ENCODE measurements at regions not wholly inside any gene's neighbourhood (a gene's known extent, or its start where the extent isn't known, plus 50 kb on each side); places are given as distances from the start of the nearest gene placed in this dataset.

GRCh38 chr10:10849306-10849705 is 168.4 kb upstream of the CELF2 start:
- H3K4me3 ChIP-seq (ENCODE audit: low read depth, low read length) = no peak overlapping the region
- DNase-seq (ENCODE audit: low read depth) = no peak
- TF ChIP-seq CTCF (IDR thresholded peaks at IDR 0.05; ENCODE audit: insufficient read depth, low read depth, low read length) = no peak

DNA sequence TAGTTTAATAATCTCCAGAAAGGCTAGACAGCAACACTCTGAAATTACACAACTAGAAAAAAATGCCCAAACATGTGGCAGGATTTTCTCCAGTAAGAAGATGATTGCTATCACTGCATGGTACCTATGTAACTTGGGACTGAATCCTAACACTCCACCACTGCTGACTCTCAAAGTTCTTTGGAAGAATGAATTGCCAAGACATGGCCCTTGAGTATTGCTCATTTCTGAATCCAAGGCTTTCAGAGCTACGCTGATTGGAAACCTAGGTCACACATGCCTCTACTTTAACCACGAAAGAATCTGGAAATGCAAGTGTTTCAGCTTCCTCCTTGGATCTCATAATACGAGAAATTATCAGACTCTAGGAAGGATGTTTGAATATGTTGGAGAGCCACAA is 167.5 kb upstream of the CELF2 start:
- no peak for TF ChIP-seq CTCF (IDR thresholded peaks at IDR 0.05; ENCODE audit: insufficient read depth, low read depth, low read length)
- no peak overlapping the region for H3K4me3 ChIP-seq (ENCODE audit: low read depth, low read length)
- DNase-seq (ENCODE audit: low read depth) = no peak

- DNase-seq (ENCODE audit: low read depth) = no peak
- no peak for TF ChIP-seq CTCF (IDR thresholded peaks at IDR 0.05; ENCODE audit: insufficient read depth, low read depth, low read length)
- H3K4me3 ChIP-seq (ENCODE audit: low read depth, low read length) = no peak overlapping the region
Measured at GRCh38 chr10:10852464-10852863, 165.2 kb upstream of the CELF2 start.

GRCh38 chr10:10853954-10854353 is 163.7 kb upstream of the CELF2 start:
- H3K4me3 ChIP-seq (ENCODE audit: low read depth, low read length) = no peak overlapping the region
- no peak for DNase-seq (ENCODE audit: low read depth)
- TF ChIP-seq CTCF (IDR thresholded peaks at IDR 0.05; ENCODE audit: insufficient read depth, low read depth, low read length) = no peak

- TF ChIP-seq CTCF (IDR thresholded peaks at IDR 0.05; ENCODE audit: insufficient read depth, low read depth, low read length) = no peak
- no peak for DNase-seq (ENCODE audit: low read depth)
- H3K4me3 ChIP-seq (ENCODE audit: low read depth, low read length) = no peak overlapping the region
Measured at GRCh38 chr10:10854725-10855124, 162.9 kb upstream of the CELF2 start.

DNA sequence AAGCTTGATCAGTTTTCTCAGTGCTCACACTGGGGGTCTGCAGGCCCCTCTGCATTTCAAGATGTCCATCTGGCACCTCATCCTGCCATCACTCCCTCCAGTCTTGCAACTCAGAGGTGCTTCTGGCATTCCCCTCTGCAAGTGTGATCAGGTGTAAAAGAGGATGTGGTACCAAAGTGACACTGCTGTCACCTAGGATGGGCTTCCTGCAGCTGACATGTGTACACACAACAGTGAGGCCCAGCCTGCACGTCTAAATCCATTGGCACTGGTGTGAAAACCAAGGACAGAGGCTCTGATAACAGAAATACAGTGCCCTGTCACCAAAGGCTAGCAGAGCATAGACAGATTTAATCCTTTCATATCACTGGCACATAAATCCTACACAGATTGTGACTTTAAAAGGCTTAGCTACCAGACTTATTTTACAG is 162.5 kb upstream of the CELF2 start:
- H3K4me3 ChIP-seq (ENCODE audit: low read depth, low read length) = no peak overlapping the region
- TF ChIP-seq CTCF (IDR thresholded peaks at IDR 0.05; ENCODE audit: insufficient read depth, low read depth, low read length) = no peak
- no peak for DNase-seq (ENCODE audit: low read depth)

DNA sequence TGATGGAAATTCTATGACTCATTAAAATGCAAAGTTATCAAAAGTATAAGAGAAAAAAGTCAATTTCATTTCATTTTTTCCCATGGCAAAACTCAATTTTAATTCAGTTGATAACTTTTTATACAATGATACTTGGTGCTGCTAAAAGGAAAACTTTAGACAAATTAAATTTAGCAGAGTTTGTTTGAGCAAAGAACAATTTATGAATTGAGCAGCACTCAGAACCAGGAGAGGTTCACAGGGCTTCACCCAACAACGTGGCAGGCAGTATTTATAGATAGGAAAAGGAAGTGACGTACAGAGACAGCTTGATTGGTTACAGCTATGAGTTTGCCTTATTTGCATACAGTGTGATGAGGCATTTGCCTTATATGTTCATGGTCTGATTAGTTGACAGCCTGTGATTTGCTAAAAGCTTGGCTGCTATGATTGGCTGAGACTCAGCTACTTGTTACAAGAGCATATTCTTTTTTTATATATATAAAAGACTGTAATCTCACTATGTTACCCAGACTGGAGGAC is 157.2 kb upstream of the CELF2 start:
- DNase-seq (ENCODE audit: low read depth) = no peak
- TF ChIP-seq CTCF (IDR thresholded peaks at IDR 0.05; ENCODE audit: insufficient read depth, low read depth, low read length) = no peak
- H3K4me3 ChIP-seq (ENCODE audit: low read depth, low read length) = no peak overlapping the region
